HG03432 (cell line): ENCODE measurements at regions not wholly inside any gene's neighbourhood (a gene's known extent, or its start where the extent isn't known, plus 50 kb on each side); places are given as distances from the start of the nearest gene placed in this dataset.
"Not testable (repeated sequence)": the region's sequence is repeated elsewhere in the genome, so short reads cannot be mapped to it uniquely, and the experiment has no call there.

Source experiments
- ATAC-seq: cut with Tn5 transposase; IDR thresholded peaks from one replicate; pipeline ENCODE4 v1.9.1; 2021; ENCODE audit warnings: mild to moderate bottlenecking, moderate library complexity; ENCODE audit not compliant: unreplicated experiment

- ATAC-seq, result no peak
These were observed 307.2 kb downstream of the MYCN start for GRCh38 chr2:16247326-16248122.

- no peak for ATAC-seq
These were observed 306.6 kb downstream of the MYCN start for GRCh38 chr2:16246911-16247310.

DNA sequence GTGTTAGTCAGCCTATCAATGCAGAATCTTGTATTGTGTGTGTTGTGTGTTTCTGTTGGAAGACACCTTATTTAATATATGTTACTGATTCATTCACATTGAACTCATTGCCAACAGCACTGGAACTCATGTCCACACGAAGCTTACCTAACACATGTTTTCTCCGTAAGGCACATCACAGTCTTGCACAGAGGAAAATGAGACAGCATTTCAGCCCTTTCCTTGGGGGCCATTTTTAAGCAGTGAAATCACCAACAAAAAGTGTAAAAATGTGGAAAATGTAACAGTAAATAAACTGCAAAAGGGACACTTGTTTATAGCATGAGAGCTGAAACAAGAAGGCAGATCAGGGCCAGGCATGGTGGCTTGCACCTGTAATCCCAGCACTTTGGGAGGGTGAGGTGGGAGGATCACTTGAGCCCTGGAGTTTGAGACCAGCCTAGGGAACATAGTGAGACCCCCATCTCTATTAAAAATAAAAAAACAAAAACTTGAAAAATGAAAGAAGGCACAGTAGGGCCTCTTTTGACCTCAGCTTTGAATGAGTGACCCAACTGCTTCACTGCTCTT, 306.0 kb downstream of the MYCN start:
- no peak for ATAC-seq

- no peak for ATAC-seq
These were observed 305.2 kb downstream of the MYCN start for GRCh38 chr2:16245481-16246054.

GRCh38 chr2:16244966-16245320, 304.6 kb downstream of the MYCN start:
- ATAC-seq, result no peak

GRCh38 chr2:16244153-16244965, 304.0 kb downstream of the MYCN start:
- ATAC-seq, result no peak

GRCh38 chr2:16243411-16243996, 303.2 kb downstream of the MYCN start:
- no peak for ATAC-seq

GRCh38 chr2:16242906-16243305, 302.6 kb downstream of the MYCN start:
- no peak for ATAC-seq

- no peak for ATAC-seq
These were observed 301.1 kb downstream of the MYCN start for GRCh38 chr2:16241166-16242160.

DNA sequence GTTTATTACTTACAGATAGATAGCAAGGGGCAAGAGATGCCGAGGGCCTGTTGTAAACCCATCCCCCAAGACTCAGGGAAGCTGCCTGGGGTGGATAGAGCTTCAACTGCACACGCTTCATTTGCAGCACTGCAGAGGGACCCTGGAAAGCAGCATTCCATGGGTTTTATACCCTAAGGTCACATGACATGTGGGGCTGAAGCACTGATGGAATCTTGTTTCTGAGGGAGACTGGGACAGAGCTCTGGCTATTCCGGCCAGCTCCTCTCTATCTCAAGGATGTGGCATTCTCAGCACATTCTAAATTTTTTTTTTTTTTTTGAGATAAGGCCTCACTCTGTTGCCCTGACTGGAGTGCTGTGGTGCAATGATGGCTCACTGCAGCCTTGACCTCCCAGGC, 300.1 kb downstream of the MYCN start:
- ATAC-seq, result no peak

GRCh38 chr2:16239296-16239850, 299.0 kb downstream of the MYCN start:
- no peak for ATAC-seq

DNA sequence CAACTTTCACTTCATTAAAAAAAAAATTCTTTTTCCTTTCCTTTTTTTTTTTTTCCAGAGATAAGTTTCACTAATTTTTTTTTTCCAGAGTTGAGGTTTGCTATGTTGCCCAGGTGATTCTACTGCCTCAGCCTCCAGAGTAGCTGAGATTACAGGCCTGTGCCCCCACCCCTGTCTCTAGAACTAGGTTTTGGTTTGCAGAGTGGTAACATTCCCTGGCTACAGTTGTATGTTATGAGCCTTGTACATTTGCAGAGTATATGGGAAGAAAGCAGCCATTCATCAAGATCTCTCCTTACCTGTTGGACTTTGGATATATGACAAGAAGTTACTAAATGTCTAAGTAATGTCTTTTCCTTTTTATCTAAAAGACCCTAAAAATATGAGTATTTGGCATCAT, 298.4 kb downstream of the MYCN start:
- ATAC-seq, result no peak

GRCh38 chr2:16238001-16238761, 297.8 kb downstream of the MYCN start:
- ATAC-seq, result no peak

DNA sequence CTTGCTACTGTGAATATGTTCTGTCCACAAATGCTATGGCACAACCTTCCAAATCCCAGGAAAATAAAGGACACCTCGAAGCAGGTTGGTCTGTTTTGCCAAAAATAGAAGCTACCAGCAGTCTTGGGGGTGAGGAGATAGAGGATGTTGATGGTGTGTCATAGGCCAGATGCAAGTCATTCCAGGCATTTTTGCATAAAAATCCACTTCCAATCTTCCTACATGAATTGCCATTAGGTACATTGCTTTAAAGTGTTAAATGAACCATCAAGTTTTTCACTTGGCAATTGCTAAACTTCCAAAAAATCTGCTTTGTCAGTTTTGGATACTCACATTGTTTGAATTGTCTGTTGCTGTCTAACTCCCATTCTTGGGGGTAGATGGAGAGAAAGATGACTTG, 295.4 kb downstream of the MYCN start:
- no peak for ATAC-seq

DNA sequence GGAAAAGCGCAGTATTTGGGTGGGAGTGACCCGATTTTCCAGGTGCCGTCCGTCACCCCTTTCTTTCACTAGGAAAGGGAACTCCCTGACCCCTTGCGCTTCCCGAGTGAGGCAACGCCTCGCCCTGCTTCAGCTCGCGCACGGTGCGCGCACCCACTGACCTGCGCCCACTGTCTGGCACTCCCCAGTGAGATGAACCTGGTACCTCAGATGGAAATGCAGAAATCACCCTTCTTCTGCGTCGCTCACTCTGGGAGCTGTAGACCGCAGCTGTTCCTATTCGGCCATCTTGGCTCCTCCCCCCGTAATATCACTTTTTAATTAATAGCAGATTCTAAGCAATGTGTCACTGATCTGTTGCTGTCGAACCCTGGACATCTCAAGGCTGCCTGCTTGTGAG, 294.9 kb downstream of the MYCN start:
- ATAC-seq, result not testable (repeated sequence)

DNA sequence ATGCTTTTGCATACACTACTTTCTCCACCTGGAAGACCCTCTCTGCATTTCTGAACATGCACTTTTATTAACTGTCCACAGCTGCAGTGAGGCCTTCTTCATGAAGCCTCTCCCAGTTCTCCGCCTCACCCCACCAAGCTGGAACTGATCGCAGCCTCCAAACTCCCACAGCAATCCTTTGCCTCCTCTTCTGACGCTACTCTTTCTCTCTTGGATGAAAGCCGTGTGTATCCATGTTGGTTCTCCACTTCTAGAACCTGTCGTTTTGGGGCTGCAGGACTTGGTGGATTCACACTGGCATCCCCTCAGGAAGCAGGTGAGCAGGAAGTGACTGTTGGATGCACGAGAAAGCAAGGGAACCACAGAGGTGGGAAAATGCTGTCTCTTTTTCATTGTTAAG, 288.6 kb downstream of the MYCN start:
- no peak for ATAC-seq

DNA sequence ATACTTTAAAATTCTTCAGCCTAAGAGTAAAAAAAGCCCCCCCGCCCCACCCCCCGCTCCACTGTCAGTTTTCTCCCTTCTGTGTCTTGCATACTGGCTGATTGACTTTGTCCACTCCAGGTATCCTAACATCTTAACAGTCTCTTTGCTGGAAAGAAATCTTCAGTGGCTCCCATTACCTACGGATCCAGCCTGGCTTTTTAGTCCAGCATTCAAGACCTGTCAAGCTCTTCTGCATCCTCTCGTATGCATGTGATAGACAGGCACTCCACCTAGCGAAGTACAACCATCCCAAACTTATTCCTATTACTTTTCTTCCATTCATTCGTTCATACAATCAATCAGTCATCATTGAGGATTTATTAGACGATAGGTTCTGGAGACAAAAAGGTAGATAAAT, 288.1 kb downstream of the MYCN start:
- no peak for ATAC-seq

DNA sequence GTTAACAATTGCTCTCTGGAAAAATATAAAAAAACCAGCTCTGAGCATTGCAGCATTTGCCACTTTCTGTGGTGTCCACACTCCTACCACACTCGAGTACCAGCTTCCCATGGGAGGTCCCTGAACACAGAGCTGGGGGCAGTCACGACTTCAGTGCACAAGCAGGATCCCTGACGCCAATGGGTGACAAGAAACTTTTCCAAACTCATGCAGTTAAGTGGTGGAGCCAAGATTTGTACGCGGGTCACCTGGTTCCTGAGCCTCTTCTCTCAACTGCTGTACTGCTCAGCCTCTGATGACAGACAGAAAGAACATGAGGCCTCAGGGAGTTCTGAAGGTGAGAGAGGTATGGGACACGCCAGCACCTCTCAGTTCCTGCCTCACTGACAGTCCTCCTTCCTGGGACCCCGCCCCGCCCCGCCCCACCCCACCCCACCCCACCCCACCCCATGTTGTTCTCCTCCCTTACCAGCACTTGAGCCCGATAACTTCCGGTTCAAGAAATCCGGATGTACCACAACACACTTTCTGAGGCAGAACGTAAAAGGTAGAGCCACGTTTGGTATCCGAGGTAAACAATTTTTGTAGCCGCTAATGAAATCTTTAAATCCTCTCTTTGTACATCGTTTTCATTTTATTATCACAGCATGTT, 287.6 kb downstream of the MYCN start:
- no peak for ATAC-seq
